GM19463 (cell line): ENCODE measurements at regions not wholly inside any gene's neighbourhood (a gene's known extent, or its start where the extent isn't known, plus 50 kb on each side); places are given as distances from the start of the nearest gene placed in this dataset.

Experiments used
- ATAC-seq: cut with Tn5 transposase; IDR thresholded peaks from one replicate; pipeline ENCODE4 v1.9.1; 2021; ENCODE audit warnings: mild to moderate bottlenecking, moderate library complexity; ENCODE audit not compliant: unreplicated experiment

- ATAC-seq = no peak
These were observed 62.0 kb upstream of the ESRRG start for GRCh38 chr1:216785221-216785620.

DNA sequence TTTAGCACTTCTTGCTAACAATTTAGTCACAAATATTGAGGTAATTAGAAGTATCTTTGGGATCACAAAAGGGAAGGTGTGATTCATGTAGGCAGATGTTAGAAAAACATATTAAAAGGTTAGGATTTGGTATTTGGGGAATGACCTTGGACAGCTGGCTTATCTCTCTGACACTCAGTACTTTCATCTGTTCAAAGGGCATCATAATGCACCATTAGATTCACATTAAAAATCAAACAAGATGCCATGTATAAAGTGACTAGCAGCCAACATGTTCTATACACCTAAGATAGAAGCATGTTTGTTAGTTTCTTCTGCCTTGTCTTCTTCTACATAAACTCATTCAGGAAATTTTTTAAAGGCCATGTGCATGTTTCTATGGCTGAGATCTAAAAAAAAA is 56.5 kb upstream of the ESRRG start:
- no peak for ATAC-seq

GRCh38 chr1:216778737-216779136 is 55.5 kb upstream of the ESRRG start:
- ATAC-seq = no peak

DNA sequence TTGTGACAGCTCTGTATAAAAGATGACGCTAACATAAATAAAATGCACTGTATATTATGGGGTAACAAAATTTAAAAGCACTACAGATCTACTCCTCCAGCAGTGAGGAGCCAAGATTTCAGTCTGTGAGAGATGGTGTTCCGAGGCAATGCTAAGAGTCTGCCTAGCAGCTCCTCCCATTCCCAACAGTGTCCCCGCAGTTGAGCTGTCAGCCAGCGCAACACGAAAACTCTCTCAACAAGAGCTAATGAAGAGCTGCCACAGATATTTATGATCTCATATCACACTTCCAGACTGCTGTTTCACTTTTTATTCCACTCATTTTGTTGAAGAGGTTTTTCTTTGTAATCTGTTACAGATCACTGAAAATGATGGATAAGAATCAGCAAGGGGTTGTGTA is 53.9 kb upstream of the ESRRG start:
- no peak for ATAC-seq
